NCI-H1694 (cell line): ENCODE measurements at regions not wholly inside any gene's neighbourhood (a gene's known extent, or its start where the extent isn't known, plus 50 kb on each side); places are given as distances from the start of the nearest gene placed in this dataset.
"Not testable (repeated sequence)": the region's sequence is repeated elsewhere in the genome, so short reads cannot be mapped to it uniquely, and the experiment has no call there.

Experiments
- DNase-seq: peaks from one replicate; lab custom pipeline; 2025; lab: John Stamatoyannopoulos, UW

DNA sequence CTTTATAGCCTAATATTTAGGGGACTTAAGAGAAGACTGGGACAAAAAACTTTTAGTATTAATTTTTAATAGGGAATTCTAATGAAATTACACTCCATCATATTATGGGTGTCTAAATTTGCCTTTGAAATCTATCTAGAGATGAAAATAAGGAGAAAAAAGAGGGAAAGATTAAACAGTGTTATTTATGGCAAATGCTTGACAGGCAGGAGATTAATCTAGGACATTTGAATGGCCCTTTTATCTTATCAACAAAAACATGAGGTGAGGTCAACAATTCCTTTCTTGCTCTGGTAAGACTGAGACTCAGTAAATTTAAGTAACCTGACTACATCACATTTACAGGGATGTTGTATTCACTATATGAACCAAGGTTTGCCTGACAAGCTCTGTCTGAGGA lies 852.8 kb upstream of the CTNND2 start:
- DNase-seq = no peak

DNA sequence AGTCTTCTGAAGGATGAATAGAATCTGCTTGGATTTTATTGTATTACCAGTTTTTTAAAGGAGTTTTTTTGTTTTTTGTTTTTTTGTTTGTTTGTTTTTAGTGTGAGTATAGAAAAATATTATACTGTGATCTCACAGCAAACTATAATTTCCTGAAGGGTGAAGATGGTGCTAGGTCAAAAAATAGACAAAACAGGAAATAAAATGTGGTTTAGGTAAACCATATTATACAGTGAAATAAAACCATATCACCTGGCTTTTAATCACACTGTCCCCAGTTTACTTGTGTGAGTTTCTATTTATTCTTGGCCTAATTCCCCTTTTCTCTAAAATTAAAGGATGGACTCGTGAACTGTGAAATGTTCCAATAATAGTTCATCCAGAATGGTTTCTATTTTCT lies 841.3 kb upstream of the CTNND2 start:
- DNase-seq = no peak

DNA sequence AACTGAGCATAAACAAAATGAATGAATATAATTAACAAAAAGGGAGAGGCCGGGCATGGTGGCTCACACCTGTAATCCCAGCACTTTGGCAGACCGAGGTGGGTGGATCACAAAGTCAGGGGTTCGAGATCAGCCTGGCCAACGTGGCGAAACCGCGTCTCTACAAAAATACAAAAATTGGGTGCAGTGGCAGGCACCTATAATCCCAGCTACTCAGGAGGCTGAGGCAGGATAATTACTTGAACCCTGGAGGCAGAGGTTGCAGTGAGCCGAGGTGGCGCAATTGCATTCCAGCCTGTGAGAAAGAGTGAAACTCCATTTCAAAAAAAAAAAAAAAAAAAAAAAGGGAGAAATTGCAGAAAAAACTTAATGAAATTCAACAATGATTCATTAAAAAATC lies 839.3 kb upstream of the CTNND2 start:
- no peak for DNase-seq

DNA sequence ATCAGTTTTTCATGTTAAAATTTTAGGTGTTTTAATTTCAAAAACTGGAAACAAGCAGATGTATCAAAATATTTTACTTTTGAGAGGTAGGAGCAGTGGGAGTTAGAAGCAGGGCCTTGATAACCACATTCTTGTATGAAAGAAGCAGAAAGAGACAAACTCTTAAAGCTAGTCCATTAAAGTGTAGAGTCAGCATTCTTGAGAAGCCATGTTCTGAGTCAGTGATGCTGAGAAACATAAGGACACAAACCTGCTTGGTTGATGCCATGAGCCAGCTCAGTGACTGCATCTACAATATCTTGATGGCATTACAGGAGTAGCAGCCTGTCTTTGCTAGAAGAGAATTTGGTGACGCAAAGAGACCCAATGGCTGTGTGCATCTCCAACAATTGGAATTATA lies 826.1 kb upstream of the CTNND2 start:
- no peak for DNase-seq

DNA sequence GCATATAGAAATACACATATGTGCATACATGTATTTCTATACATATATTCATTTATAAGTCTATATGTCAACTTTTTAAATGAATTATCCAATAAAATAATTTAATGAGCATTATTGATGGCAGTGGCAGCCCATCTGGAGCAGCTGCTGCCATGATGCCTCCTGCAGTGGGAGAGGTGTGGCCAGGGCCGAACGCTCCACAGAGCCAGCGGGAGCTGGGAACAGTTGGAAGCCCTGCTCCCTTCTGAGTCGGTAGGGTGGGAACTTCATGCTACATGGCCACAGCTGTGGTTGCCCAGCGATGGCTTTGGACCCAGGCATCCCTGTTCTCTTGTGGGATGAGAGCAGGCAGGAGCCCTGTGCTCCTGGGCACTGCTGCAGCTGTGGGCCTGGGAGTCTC lies 812.4 kb upstream of the CTNND2 start:
- no peak for DNase-seq

DNA sequence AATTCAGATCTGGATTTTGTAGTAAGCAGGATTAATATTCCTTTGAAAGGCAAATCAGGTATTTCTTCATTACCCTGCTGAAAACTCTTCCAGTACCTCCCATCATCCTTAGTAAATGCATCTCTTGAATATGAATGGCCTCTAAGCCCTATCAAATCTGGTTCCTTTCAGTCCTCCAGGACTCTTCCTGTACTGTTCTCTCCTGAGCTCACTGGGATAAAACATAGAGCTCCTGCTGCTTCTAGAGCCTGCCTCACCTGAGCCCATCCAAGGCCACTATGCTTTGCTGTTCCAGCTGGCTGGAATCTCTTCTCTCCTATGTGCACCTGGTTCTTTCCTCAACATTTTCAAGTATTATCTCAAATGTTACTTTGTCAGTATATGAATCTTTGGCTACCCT lies 803.3 kb upstream of the CTNND2 start:
- no peak for DNase-seq

DNA sequence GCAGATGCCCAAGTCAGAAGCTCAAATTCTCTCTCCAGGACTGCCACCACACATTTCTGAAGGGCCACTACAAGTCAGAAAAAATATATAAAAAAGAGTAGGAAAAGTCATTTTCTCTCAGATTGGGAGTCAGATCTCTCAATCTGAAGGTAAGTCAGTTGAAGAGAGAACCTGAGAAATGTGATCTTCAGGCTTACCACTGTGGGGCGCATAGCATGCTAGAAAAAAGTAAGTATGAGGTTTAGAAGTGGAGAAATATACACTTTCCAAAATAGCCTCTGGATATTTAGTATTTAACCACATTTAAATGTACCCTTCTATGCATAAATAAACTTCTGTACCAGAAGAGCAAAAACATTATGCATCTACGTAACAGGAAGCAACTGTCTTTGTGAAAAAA lies 800.7 kb upstream of the CTNND2 start:
- DNase-seq = no peak

DNA sequence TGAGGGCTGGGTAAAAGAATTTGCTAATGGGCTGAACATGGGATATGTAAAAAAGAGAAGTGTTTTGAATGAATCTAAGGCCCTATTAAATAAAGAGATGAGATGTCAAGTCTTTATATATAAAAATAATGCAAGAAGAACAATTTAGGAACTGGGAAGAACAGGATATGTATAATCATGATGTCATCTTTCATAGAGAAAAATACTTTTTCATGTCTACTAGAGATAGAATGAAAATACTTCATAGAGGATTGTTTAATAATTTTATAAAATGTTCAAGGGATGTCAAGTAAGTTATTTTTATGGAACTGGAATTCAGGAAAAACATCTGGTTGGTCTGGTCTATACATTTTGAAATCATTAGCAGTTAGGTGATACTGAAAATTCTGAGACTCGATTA lies 799.0 kb upstream of the CTNND2 start:
- no peak for DNase-seq

DNA sequence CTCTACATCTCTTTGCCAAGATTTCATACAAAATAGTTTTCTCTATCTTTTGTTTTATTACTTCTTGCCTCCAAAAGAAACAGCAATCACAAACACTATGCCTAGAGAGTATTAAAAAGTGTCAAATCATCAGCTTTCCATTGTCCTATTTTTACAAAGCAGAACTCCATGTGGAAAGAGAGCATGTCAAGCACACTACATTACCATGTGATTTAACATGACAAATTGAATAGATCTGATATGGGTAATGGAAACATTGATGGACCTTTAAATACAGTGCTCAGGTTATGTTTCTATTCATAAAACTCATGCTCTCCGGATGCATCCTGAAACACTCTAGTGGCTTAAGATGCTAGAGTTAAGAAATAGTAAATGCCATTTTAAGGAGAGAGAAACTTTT lies 791.4 kb upstream of the CTNND2 start:
- DNase-seq = no peak

DNA sequence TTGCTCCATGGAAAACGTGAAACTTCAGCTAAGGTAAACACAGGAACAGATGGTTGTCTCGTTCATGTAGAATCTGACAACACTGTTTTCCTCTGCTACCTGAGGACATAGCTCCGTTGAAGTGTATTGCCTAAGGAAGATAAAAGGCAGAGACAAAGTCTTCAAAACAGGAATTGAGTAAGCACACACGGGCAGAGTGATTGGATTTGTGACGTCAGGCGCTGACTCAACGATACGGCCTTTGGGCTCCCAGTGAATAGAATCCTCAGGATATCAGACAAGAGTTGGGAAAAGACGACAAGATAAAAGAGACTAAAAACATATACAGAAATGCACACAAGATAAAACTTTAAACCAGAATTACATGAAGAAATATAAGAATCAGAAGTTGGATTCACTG lies 787.1 kb upstream of the CTNND2 start:
- no peak for DNase-seq

DNA sequence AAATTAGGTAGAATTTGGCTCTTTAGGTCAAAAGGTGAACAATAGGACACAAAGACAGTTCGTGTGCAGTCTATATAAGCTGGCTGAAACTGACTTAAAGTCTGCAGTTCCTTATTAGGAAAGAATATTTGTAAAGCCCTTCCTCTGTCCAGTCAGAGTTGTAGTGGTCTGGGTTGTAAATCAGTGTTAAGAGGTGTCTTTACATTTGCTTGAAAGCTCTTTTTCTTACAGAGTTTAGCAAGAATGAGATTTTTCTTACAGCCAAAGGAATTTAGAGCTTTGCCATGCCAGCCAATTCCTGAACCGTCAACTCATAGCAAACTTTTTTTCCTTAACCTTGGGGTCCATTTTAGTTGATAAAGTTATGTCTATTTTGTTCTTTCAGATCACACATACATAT lies 786.1 kb upstream of the CTNND2 start:
- DNase-seq = no peak

DNA sequence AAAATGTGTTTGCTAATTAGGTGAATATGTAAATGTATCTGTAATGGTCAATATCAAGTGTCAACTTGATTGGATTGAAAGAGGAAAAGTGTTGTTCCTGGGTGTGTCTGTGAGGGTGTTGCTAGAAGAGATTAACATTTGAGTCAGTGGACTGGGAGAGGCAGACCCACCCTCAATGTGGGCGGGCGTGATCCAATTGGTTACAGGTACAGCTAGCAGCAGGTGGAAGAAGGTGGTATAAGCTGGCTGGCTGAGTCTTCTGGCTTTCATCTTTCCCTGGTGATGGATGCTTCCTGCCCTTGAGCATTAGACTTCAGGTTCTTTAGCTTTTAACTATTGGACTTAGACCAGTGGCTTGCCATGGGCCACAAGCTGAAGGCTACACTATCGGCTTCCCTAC lies 779.0 kb upstream of the CTNND2 start:
- DNase-seq = no peak

DNA sequence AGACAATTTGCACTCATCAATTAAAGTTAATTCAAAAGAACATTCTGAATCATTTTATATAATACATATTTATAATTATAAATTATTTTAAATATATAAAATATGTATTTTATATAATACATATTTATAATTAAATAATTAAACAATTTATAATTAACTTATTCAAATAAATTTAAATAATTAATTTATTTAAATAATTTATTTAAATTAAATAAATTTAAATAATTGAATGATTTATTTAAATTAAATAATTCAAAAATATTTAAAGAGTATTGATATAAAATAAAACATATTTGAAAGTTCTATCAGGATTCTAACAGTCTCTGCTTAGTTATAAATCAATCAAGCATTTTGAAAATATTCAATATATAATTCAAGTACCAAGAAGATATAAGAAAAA lies 775.5 kb upstream of the CTNND2 start:
- DNase-seq = no peak

DNA sequence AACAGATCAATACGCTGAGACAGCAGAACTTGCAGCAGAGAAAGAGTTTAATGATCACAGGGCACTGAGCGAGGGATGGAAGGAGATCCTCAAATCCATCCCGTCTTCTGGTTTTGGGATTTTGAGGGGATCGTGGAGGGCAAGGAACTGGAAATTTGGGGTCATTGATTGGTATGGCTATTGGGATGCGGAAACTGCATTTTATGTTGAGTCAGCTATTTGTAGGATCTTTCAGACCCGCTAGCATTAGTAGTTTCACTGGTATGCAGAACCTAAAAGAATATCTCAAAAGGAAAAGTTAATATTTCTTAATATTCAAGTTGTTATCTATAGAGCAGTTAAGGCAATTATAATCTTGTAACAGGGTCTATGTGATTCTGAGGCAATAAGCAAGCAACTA lies 771.7 kb upstream of the CTNND2 start:
- no peak for DNase-seq

DNA sequence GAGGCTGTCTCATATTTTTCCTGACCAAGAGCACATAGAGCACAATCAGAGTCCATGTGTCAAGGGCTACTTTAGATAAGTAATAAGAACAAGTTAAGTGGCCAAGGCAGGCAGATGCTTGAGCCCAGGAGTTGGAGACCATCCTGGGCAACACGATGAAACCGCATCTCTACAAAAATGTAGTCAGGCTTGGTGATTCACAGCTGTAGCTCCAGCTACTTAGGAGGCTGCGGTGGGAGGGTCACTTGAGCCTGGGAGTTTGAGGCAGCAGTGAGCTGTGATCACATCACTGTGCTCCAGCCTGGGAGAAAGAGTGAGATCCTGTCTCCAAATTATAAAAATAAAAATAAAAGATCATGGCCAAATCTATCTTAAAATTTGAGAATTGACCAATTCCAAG lies 767.9 kb upstream of the CTNND2 start:
- no peak for DNase-seq

DNA sequence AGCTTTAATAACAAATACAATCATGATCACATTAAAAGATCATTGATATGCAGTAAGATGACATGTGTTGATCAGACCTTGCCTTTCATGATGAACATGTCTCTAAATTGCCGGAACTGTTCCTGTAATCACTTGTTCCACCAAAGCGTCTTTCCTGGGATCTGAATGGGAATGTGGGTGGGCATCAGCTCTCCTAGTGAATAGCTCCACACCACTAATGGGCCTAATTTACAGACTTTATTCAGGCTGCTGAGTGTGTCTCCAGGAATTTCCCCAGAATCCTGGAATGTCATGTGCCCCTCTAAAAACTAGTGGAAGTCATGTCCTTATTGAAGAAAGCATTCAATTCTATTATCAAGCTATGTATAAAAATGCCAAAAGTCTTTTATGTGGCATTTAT lies 765.1 kb upstream of the CTNND2 start:
- no peak for DNase-seq

DNA sequence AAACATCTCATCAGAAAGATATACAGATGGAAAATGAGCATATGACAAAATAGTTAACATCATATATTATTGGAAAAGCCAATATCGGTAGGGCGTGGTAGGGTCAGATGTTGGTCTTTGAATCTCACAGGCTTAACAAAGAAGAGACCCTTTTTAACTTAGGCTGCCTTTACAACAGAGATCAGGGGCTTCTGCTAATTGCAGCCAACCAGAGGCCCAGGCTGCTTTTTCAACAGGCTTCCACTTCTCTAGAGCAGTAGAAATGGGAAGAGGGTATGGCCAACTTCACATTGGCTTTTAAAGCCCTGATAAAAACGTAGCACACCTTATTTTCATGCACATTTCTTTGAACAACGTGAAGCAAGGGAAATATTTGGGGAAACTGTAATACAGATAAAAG lies 764.3 kb upstream of the CTNND2 start:
- no peak for DNase-seq

DNA sequence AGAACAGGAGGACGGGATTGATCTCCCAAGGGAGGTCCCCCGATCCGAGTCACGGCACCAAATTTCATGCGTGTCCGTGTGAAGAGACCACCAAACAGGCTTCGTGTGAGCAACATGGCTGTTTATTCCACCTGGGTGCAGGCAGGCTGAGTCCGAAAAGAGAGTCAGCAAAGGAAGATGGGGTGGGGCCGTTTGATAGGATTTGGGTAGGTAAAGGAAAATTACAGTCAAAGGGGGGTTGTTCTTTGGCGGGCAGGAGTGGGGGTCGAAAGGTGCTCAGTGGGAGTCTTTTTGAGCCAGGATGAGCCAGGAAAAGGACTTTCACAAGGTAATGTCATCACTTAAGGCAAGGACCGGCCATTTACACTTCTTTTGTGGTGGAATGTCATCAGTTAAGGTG lies 763.6 kb upstream of the CTNND2 start:
- not testable (repeated sequence) for DNase-seq

DNA sequence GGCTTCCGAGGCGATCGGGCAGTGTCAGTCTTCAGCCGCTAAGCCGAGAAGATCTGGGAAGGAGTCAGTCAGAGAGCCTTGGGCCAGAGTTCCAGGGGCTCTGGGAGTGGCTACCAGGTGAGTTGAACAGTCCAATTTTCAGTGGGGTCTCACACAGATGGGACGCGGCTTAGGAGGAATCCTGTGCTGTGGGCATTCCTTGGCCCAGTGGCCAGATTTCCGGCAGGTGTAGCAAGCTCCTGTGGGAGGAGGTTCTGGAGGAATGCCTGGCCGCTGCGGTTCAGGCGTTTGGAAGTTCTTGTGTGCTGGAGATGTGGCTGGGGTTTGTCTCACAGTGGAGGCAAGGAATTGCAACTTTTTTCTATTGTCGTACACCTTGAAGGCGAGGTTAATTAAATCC lies 761.5 kb upstream of the CTNND2 start:
- not testable (repeated sequence) for DNase-seq

DNA sequence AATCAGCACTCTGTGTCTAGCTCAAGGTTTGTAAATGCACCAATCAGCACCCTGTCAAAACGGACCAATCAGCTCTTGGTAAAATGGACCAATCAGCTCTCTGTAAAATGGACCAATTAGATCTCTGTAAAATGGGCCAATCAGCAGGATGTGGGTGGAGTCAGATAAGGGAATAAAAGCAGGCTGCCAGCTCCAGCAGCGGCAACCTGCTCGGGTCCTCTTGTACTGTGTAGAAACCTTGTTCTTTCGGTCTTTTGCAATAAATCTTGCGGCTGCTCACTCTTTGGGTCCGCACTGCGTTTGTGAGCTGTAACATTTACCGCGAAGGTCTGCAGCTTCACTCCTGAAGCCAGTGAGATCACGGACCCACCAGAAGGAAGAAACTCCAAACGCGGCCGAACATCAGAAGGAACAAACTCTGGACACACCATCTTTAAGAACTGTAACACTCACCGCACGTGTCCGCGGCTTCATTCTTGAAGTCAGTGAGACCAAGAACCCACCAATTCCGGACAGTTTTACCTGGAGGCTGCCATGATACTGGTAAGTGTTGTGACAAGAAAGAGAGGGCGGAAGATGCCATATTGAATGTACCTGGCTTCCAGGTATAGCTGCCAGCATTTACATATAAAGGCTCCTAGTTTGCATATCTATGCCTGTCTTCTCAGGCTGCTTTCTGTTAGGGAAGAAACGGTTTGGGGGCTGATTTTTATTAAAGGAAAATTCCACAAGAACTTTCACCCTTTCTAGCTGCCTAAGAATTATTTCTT lies 758.5 kb upstream of the CTNND2 start:
- no peak for DNase-seq

DNA sequence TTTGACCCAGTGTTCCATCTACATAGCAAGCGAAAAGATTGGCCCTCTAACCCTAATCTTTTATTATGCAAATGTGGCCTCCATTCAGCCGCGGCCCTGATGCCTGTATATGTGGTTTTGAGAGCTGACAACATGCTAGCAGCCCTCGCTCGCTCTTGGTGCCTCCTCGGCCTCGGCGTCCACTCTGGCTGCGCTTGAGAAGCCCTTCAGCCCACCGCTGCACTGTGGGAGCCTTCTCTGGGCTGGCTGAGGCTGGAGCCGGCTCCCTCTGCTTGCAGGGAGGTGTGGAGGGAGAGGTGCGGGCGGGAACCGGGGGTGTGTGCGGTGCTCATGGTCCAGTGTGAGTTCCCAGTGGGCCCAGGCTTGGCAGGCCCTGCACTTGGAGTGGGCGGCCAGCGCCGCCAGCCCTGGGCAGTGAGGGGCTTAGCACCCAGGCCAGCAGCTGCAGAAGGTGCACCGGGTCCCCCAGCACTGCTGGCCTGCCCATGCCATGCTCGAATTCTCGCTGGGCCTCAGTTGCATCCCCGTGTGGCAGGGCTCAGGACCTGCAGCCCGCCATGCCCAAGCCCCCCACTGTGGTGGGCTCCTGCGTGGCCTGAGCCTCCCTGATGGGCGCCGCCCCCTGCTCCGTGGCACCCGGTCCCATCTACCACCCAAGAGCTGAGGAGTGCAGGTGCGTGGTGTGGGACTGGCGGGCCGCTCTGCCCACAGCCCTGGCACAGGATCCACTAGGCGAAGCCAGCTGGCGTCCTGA lies 757.5 kb upstream of the CTNND2 start:
- DNase-seq = no peak

DNA sequence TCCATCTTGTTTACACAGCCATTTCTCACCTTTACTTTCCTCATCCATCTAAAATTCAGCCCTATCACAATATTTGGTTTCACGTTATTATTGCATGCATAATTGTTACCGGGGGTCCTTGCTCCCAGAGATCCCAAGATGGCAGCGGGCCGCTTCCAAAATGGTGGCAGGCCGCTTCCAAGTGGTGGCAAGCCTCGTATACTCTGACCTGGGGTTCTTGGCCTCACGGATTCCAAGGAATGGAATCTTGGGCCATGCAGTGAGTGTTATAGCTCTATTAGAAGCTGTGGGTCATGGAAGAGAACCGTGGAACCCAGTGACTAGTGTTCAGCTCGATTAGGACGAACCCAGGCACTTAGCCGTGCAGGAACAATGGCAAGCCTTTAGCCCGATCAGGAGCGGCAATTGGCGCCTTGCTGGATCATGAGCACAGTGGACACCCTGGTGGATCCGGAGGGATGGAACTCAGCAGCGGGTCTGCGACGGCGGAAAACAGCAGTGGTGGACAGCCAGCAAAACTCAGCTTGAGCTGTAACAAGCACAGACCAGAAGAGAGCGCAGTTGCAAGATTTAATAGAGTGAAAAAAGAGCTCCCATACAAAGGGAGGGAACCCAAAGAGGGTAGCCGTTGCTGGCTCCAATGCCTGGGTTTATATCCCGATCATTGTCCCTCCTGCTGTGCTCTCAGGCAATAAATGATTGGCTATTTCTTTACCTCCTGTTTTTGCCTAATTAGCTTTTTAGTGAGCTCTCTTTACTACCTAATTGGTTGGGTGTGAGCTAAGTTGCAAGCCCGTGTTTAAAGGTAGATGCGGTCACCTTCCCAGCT lies 756.2 kb upstream of the CTNND2 start:
- DNase-seq = not testable (repeated sequence)

DNA sequence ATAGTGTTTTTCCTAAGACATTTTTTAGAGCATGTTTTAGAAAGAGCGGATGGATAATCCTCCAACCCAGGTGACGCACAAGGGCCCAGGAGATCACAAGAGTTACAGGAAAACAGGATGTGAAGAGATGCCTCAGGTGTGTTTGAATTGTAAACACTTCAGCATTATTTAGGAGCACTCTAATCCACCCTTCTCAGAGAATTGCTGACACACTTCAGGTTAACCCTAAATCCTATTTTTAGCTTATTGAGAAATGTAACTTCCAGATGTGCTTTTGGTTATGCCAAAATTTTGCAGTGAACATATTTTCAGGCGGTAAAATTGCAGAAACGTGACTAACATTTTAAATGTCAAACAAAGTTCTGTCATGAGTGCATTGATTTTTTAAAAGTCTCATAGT lies 755.4 kb upstream of the CTNND2 start:
- DNase-seq = no peak
